ES-I3 (cell line): ENCODE measurements at regions not wholly inside any gene's neighbourhood (a gene's known extent, or its start where the extent isn't known, plus 50 kb on each side); places are given as distances from the start of the nearest gene placed in this dataset.
"Not testable (repeated sequence)": the region's sequence is repeated elsewhere in the genome, so short reads cannot be mapped to it uniquely, and the experiment has no call there.

Experiments
- H3K36me3 ChIP-seq: 2 replicates; pipeline ENCODE4 v1.6.1; 2013; ENCODE audit warnings: mild to moderate bottlenecking, low read length, control low read depth, moderate library complexity; ENCODE audit not compliant: insufficient read depth
- H3K4me1 ChIP-seq: 2 replicates; pipeline ENCODE4 v1.6.1; 2013; ENCODE audit warnings: mild to moderate bottlenecking, control low read depth, low read length; ENCODE audit not compliant: insufficient read depth
- H3K9ac ChIP-seq: 2 replicates; pipeline ENCODE4 v1.6.1; 2013; ENCODE audit warnings: low read depth, mild to moderate bottlenecking, low read length, moderate library complexity
- H3K9me3 ChIP-seq: 2 replicates; pipeline ENCODE4 v1.6.1; 2013; ENCODE audit warnings: mild to moderate bottlenecking, low read length, moderate library complexity; ENCODE audit not compliant: control insufficient read depth, insufficient read depth

DNA sequence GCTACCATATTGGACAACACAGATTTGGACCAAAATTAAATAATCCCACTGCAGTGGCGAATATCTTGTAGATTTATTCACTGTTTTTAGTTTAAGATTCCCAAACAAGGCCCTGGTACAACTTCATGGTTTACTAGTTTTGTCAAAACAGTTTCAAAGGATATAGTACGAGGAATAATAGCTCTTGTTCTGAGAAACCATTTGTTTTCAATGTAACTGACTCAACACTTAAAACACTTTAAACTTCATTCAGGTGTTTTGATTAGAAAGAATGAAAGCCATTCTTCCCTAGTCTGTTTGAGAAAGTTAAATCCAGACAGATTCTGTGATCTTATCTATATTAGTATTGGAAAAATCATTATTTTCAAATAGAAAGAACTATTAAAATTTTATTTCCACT is 276.4 kb upstream of the MKLN1 start:
- Histone ChIP-seq H3K36me3 (no peaks in the 10 kb centered on the region), H3K9me3 (no peaks in the 10 kb centered on the region), H3K9ac (no peak overlapping the region), H3K4me1 (no peaks in the 10 kb centered on the region)

DNA sequence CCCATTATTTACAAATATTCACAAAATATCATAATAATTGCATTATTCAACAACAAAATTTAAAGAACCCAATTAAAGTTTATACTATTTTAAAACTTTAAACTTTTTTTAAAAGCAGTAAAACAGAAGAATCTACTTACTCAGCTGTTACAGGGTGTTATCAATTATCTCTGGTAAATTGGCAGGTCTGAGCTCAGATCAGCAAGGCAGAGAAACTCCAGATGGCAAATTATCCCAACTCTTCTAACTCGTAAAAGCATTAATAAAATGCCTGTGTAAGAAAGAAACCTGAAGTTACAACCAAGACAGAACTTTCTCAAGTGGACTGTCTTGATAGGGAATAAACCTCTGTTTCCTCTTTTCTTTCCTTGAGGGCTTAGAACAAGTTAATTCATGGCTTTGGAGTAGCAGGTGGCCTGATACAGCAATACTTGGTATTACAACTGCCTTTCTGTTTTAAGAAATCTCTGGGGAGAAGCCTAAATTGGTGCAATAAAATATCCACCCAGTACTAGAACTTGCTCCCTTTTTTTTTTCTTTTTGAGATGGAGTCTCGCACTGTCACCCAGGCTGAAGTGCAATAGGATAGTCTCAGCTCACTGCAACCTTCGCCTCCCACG is 275.3 kb upstream of the MKLN1 start:
- H3K4me1 ChIP-seq: no peaks in the 10 kb centered on the region
- no peak overlapping the region for H3K9ac ChIP-seq
- H3K36me3 ChIP-seq: no peaks in the 10 kb centered on the region
- no peaks in the 10 kb centered on the region for H3K9me3 ChIP-seq

DNA sequence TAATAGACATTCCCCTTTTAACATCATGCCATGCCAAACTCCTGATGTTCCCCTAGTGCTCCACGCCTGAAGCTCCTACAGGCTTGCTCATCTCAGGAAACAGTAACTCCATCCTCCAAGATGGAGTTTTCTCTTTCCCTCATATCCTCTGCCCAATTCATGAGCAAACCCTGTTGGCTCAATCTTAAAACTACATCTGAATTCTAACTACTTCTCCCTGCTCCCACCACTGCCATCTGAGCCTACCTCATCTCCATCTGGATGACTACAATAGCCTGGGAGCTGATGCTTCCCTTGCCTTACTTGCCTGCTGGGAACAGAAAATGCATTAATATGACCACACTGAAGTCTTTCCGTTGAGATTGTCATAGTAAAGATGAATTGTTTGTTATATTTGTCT is 271.7 kb upstream of the MKLN1 start:
- Histone ChIP-seq H3K4me1 (no peaks in the 10 kb centered on the region), H3K9me3 (no peaks in the 10 kb centered on the region), H3K9ac (no peak overlapping the region), H3K36me3 (no peaks in the 10 kb centered on the region)

DNA sequence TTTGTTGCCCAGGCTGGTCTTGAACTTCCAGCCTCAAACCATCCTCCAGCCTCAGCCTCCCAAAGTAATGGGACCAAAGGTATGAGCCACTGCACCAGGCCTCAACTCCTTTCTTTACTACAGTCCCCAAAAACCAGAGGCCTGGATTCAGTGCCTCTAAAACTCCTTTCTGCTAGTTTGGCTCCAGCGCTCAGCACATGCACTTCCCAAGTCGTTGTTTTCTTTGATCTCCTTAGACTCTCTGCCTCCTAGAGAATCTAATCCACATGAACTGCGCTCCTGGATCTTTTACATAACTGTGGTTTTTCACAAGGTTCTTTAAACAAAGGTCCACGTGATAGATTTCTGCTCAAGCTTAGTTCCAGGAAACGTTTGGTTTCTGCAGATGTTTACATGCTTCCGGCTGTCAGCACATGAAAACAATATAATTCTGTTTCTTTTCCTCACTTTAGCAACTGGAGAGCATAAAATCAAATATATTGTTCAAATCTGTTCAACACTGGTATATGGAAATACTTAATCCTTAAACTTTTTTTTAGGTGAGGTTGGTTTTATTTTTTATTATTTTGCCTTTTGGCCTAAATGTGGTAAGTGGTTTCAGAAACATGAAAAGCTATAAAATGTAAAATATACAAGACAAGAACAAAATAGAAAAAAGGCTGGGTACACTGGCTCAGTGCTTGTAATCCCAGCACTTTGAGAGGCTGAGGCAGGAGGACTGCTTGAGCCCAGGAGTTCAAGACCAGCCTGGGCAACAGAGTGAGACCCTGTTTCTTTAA is 270.5 kb upstream of the MKLN1 start:
- Histone ChIP-seq H3K9ac (no peak overlapping the region), H3K4me1 (no peaks in the 10 kb centered on the region), H3K9me3 (no peaks in the 10 kb centered on the region), H3K36me3 (no peaks in the 10 kb centered on the region)

DNA sequence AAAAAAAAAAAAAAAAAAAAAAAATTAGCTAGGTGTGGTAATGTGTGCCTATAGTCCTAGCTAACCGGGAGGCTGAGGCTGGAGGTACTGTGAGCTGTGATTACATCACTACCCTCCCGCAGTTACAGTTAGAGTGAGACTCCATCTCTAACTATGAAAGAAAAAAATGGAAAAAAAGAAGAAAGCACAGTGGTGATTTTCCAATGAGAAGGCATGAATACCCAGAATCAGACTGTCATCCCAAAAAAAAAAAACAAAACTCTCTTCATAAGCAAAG is 269.9 kb upstream of the MKLN1 start:
- no peaks in the 10 kb centered on the region for H3K4me1 ChIP-seq
- no peak overlapping the region for H3K9ac ChIP-seq
- H3K36me3 ChIP-seq: no peaks in the 10 kb centered on the region
- H3K9me3 ChIP-seq: no peaks in the 10 kb centered on the region

DNA sequence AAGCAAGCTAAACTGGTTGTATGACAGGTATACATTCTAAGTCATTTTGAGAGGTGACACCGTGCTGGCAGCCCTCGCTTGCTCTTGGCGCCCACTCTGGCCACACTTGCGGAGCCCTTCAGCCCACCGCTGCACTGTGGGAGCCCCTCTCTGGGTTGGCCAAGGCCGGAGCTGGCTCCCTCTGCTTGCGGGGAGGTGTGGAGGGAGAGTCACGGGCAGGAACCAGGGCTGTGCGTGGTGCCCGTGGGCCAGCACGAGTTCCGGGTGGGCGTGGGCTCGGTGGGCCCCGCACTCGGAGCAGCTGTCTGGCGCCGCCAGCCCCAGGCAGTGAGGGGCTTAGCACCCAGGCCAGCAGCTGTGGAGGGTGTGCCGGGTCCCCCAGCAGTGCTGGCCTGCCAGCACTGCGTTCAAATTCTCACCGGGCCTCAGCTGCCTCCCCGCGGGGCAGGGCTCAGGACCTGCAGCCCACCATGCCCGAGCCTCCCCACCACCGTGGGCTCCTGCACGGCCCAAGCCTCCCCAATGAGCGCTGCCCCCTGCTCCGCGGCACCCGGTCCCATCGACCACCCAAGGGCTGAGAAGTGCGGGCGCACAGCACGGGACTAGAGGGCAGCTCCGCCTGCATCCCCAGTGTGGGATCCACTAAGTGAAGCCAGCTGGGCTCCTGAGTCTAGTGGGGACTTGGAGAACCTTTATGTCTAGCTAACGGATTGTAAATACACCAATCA is 269.0 kb upstream of the MKLN1 start:
- H3K9me3 ChIP-seq, H3K4me1 ChIP-seq, H3K9ac ChIP-seq, H3K36me3 ChIP-seq: not testable (repeated sequence)

DNA sequence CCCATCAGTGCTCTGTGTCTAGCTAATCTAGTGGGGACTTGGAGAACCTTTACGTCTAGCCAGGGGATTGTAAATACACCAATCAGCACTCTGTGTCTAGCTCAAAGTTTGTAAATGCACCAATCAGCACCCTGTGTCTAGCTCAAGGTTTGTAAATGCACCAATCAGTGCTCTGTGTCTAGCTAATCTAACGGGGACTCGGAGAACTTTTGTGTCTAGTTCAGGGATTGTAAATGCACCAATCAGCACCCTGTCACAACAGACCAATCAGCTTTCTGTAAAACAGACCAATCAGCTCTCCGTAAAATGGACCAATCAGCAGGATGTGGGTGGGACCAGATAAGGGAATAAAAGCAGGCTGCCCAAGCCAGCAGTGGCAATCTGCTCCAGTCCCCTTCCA is 268.3 kb upstream of the MKLN1 start:
- H3K4me1 ChIP-seq, H3K9ac ChIP-seq, H3K9me3 ChIP-seq, H3K36me3 ChIP-seq: not testable (repeated sequence)

DNA sequence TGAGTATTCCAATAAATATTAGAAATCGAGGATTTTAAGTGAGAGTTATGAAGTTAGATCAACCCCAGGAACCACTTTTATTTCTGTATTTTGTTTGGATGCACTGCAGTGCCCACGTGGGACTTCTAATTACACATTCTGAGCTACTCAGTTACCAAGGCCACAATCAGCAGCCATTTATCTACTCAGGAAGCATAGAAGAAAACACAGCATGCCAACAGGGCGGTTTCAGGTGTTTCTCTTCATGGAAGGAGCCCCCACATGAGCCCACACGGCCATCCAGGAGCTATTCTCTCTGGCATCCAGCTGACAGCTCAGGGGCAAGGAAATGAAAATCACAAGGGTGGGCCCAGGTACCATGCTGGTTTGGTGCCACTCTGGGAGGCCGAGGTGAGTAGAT is 266.5 kb upstream of the MKLN1 start:
- Histone ChIP-seq H3K9ac (no peak overlapping the region), H3K4me1 (no peaks in the 10 kb centered on the region), H3K36me3 (no peaks in the 10 kb centered on the region), H3K9me3 (no peaks in the 10 kb centered on the region)

DNA sequence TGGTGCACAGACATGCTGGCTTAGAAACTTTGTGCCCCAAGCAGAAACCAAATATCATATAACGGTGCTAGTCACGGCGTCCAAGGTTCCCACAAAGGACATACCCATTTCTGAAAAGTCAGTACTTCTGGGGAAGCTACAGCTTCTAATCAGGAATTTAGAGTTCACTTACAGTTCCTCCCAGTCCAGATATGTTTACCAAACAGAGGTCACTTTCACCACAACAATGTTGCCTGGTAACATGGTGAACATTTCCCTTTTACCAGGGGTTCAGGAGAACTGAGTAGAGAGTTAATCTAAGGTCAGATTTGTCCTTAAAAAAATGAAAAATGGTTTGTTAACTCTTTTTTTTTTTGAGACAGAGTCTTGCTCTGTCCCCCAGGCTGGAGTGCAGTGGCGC is 265.9 kb upstream of the MKLN1 start:
- Histone ChIP-seq H3K9ac (no peak overlapping the region), H3K4me1 (no peaks in the 10 kb centered on the region), H3K9me3 (no peaks in the 10 kb centered on the region), H3K36me3 (no peaks in the 10 kb centered on the region)

DNA sequence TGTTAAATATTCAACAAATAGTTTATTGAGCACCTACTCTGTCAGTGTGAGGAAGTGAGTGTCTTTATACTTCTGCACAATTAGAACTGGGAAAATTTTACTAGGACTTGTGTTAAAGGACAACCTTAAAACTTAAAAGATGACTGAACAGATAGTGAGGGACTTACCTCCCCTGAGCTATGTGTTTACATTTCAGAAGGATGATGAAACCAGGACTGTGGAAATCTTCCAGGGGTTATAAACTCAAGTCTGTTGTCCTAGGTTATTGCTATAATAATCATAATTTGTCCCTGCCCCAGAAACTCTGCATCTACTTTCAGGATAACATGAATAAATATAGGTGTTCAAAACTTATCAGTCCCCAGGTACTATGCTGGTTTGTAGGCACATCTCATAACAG is 261.0 kb upstream of the MKLN1 start:
- Histone ChIP-seq H3K4me1 (no peaks in the 10 kb centered on the region), H3K9me3 (no peaks in the 10 kb centered on the region), H3K9ac (no peak overlapping the region), H3K36me3 (no peaks in the 10 kb centered on the region)

DNA sequence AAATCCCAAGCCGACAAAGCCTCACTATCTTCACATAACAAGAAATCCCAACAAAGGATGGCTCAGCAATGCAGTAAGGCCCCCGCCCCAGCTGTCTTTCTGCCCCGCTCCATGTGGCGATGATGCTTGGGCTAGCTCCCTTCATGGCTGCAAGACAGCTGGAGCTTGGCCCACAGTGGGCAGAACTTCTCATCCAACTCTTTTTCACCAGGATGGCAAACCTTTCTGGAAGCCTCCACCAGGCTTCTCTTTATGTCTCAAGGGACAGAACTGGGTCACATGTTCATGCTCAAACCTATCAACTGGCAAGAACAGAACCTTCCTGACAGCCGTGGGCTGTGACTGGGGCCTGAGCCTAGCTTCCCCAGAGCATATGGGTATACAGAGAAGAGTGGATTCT is 260.5 kb upstream of the MKLN1 start:
- Histone ChIP-seq H3K9ac (no peak overlapping the region), H3K9me3 (no peaks in the 10 kb centered on the region), H3K4me1 (no peaks in the 10 kb centered on the region), H3K36me3 (no peaks in the 10 kb centered on the region)

DNA sequence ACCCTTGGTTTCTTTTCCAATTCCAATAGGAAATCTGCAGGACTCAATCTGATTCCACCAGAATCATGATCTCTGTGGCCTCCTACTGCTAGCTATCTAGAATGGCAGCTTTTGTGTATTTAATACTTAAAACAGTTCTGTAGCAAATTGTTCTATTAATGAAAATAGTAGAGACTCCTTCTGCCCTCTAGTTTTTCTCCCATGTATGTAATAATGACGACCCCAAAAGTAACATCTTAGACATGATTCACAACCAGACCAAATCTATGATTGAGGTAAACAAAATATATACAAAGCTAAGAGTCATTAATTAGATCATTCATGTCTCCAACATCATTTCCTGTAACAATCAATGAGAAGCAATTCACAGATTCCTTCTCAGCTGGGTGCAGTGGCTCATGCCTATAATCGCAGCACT is 259.1 kb upstream of the MKLN1 start:
- Histone ChIP-seq H3K4me1 (no peaks in the 10 kb centered on the region), H3K9ac (no peak overlapping the region), H3K9me3 (no peaks in the 10 kb centered on the region), H3K36me3 (no peaks in the 10 kb centered on the region)

DNA sequence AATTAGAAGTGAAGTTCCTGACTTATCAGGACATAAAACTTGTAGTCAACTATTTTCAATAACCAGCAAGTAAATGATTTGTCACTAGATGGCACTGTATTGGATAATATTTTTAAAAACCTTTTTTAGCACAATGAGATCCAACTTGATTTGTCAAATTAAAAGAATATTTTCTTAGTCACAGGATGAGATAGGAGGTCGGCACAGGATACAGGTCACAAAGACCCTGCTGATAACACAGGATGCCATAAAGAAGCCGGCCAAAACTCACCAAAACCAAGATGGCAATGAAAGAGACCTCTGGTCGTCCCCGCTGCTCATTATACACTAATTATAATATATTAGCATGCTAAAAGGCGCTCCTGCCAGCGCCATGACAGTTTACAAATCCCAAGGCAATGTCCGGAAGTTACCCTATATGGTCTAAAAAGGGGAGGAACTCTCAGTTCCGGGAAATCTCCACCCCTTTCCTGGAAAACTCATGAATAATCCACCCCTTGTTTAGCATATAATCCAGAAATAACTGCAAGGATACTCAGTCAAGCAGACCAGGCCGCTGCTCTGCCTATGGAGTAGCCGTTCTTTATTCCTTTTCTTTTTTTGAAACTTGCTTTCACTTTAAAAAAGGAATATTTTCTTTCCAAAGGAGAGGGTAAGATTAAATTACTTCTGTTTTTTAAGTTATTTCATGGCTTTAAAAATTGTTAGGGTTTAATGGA is 255.7 kb upstream of the MKLN1 start:
- H3K9ac ChIP-seq: no peak overlapping the region
- no peaks in the 10 kb centered on the region for H3K4me1 ChIP-seq
- H3K9me3 ChIP-seq: no peaks in the 10 kb centered on the region
- no peaks in the 10 kb centered on the region for H3K36me3 ChIP-seq

DNA sequence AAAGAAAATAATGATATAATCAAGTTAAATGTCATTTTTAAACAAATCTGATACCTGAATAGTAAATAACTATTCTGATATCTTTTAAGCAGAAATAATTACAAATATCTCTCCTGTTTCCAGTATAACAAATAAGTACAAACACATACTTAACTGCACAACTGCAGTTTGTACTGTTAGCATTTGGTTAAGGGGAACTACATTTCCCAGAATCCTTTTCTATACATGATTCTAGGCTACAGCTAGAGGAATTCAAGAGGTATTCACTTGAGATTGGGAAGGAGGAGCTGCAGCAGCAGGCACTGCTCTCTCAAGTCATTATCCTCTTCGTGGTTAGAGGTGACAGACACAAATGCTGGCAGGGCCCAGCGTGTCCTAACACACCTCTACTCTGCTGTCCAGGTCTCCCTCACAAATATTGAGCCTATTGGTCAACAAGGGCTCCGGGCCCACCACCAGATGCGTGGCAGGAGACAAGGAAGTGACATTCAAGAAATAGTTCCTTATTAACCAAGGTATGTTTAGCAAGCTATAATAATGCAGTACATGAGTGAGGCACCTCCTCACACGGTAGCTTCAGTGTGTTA is 255.1 kb upstream of the MKLN1 start:
- H3K9ac ChIP-seq: no peak overlapping the region
- no peaks in the 10 kb centered on the region for H3K36me3 ChIP-seq
- H3K4me1 ChIP-seq: no peaks in the 10 kb centered on the region
- no peaks in the 10 kb centered on the region for H3K9me3 ChIP-seq
